GM23338 (cell line): ENCODE measurements at regions not wholly inside any gene's neighbourhood (a gene's known extent, or its start where the extent isn't known, plus 50 kb on each side); places are given as distances from the start of the nearest gene placed in this dataset.

Experiments used
- ATAC-seq: fragments of 200-7000 bp; cut with Tn5 transposase; 3 replicates; pipeline ENCODE4 v1.9.1; 2020
- DNase-seq: peaks from one replicate; pipeline ENCODE4 v3.0.0-alpha.2; 2015; ENCODE audit warnings: low spot score
- H2AFZ ChIP-seq: fragments of 200-600 bp; sonication (generic); 2 replicates; pipeline ENCODE4 v1.8.0; 2016; ENCODE audit warnings: antibody characterized with exemption, mild to moderate bottlenecking, moderate library complexity
- H3F3A ChIP-seq: fragments of 200-600 bp; sonication (generic); replicated peaks from 2 replicates; pipeline ENCODE4 v1.8.0; 2017; ENCODE audit warnings: antibody characterized with exemption, mixed run types, low read depth
- H3K27ac ChIP-seq: fragments of 200-600 bp; sonication (generic); 2 replicates; pipeline ENCODE4 v1.6.1; 2016; ENCODE audit warnings: low read depth
- H3K27me3 ChIP-seq: fragments of 200-600 bp; sonication (generic); 2 replicates; pipeline ENCODE4 v1.8.0; 2016; ENCODE audit warnings: mild to moderate bottlenecking, mixed run types, moderate library complexity; ENCODE audit not compliant: insufficient read depth
- H3K36me3 ChIP-seq: fragments of 200-600 bp; sonication (generic); 2 replicates; pipeline ENCODE4 v1.8.0; 2016; ENCODE audit warnings: mild to moderate bottlenecking; ENCODE audit not compliant: insufficient read depth
- H3K4me1 ChIP-seq: fragments of 200-600 bp; sonication (generic); 2 replicates; pipeline ENCODE4 v1.8.0; 2016; ENCODE audit warnings: mild to moderate bottlenecking, moderate library complexity; ENCODE audit not compliant: insufficient read depth
- H3K4me2 ChIP-seq: fragments of 200-600 bp; sonication (generic); 2 replicates; pipeline ENCODE4 v1.7.1; 2017; ENCODE audit warnings: mixed run types
- H3K4me3 ChIP-seq: fragments of 200-600 bp; sonication (generic); 2 replicates; pipeline ENCODE4 v1.6.1; 2016; ENCODE audit warnings: mixed run types
- H3K79me2 ChIP-seq: fragments of 200-600 bp; sonication (generic); replicated peaks from 2 replicates; pipeline ENCODE4 v1.8.0; 2017; ENCODE audit warnings: mild to moderate bottlenecking; ENCODE audit not compliant: insufficient read depth
- H3K9me2 ChIP-seq: fragments of 200-600 bp; sonication (generic); 2 replicates; pipeline ENCODE4 v1.8.0; 2017; ENCODE audit not compliant: insufficient read depth
- H4K20me1 ChIP-seq: fragments of 200-600 bp; sonication (generic); replicated peaks from 2 replicates; pipeline ENCODE4 v1.8.0; 2017; ENCODE audit warnings: mild to moderate bottlenecking; ENCODE audit not compliant: insufficient read depth
- H3K27ac Mint-ChIP-seq: 2 replicates; pipeline ENCODE4 v1.8.0; 2020; ENCODE audit warnings: inconsistent platforms, mild to moderate bottlenecking, moderate library complexity, mixed read lengths
- H3K27me3 Mint-ChIP-seq: 3 replicates; pipeline ENCODE4 v1.8.0; 2022; ENCODE audit warnings: low read depth, mild to moderate bottlenecking, moderate library complexity, mixed read lengths, inconsistent platforms; ENCODE audit not compliant: insufficient read depth, poor library complexity
- H3K36me3 Mint-ChIP-seq: 3 replicates; pipeline ENCODE4 v1.8.0; 2021; ENCODE audit warnings: low read depth, mild to moderate bottlenecking, inconsistent platforms, moderate library complexity, mixed read lengths
- H3K4me1 Mint-ChIP-seq: 3 replicates; pipeline ENCODE4 v1.8.0; 2020; ENCODE audit warnings: mild to moderate bottlenecking, inconsistent platforms, mixed read lengths
- H3K4me3 Mint-ChIP-seq: 3 replicates; pipeline ENCODE4 v1.8.0; 2021; ENCODE audit warnings: moderate library complexity, mild to moderate bottlenecking, inconsistent platforms, mixed read lengths
- H3K9me3 Mint-ChIP-seq: 3 replicates; pipeline ENCODE4 v1.8.0; 2020; ENCODE audit warnings: moderate library complexity, mild to moderate bottlenecking, inconsistent platforms, mixed read lengths
- CREB1 ChIP-seq: fragments of 250-450 bp; sonication (Bioruptor Pico); IDR thresholded peaks from 2 replicates; pipeline ENCODE4 v1.5.0; 2020; ENCODE audit warnings: low read depth, mild to moderate bottlenecking, moderate library complexity
- EZH2 ChIP-seq: fragments of 200-600 bp; sonication (generic); IDR thresholded peaks from one replicate; pipeline ENCODE4 v1.8.0; 2017; ENCODE audit warnings: antibody characterized with exemption, mild to moderate bottlenecking, low read depth; ENCODE audit not compliant: unreplicated experiment
- NANOG ChIP-seq: IDR thresholded peaks from 2 replicates; pipeline ENCODE4 v1.6.1; 2016; ENCODE audit warnings: antibody characterized with exemption, borderline replicate concordance
- POLR2AphosphoS5 ChIP-seq: IDR thresholded peaks from 2 replicates; pipeline ENCODE4 v1.6.1; 2016; ENCODE audit warnings: antibody characterized with exemption, low read depth
- ZNF114 ChIP-seq: fragments of 250-450 bp; sonication (Bioruptor Pico); IDR thresholded peaks from 2 replicates; pipeline ENCODE4 v1.5.0; 2020; ENCODE audit warnings: mild to moderate bottlenecking, moderate library complexity
- ZNF331 ChIP-seq: fragments of 250-450 bp; sonication (Bioruptor Pico); IDR thresholded peaks from 2 replicates; pipeline ENCODE4 v1.5.0; 2020; ENCODE audit warnings: low read depth, mild to moderate bottlenecking, moderate library complexity
- TF ChIP-seq, protein P1 (sequence below), 2 experiments: fragments of 200-600 bp in 1 of 2; sonication (generic) in 1 of 2; conservative IDR thresholded peaks; 2 replicates each; pipeline versions ENCODE4 v1.5.1 to v1.6.1; 2016 to 2017; ENCODE audit warnings: antibody characterized with exemption in 2 of 2, low read depth in 2 of 2, mild to moderate bottlenecking in 2 of 2, moderate library complexity in 1 of 2
- TF ChIP-seq, protein P2 (sequence below): IDR thresholded peaks from 2 replicates; pipeline ENCODE4 v1.6.1; 2016; ENCODE audit warnings: antibody characterized with exemption
- TF ChIP-seq, protein P3 (sequence below): IDR thresholded peaks from one replicate; pipeline ENCODE4 v1.6.1; 2018; ENCODE audit warnings: antibody characterized with exemption; ENCODE audit not compliant: unreplicated experiment
- TF ChIP-seq, protein P4 (sequence below): fragments of 250-450 bp; sonication (Bioruptor Pico); IDR thresholded peaks from 2 replicates; pipeline ENCODE4 v1.5.0; 2020; ENCODE audit warnings: mild to moderate bottlenecking, moderate library complexity

DNA sequence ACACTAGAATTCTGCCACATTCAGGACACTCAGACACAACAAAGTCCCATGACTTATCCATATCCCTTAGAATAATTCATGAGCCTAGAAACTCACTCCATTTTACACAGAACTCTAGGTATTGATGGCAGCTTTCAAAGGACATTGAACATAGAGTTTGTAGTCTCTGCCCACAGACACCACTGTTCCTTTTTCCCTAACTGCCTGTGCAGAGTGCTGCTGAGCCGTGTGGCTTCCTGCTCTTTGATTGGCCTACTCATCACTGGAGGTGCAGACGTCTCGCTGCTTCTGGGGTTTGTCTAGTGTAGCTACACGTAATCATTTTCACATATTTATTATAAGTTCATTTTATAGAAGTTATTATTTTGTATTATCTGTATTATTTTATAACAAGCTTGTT lies 407.6 kb downstream of the PREX1 start (continued):
- TF ChIP-seq, protein P1, sequence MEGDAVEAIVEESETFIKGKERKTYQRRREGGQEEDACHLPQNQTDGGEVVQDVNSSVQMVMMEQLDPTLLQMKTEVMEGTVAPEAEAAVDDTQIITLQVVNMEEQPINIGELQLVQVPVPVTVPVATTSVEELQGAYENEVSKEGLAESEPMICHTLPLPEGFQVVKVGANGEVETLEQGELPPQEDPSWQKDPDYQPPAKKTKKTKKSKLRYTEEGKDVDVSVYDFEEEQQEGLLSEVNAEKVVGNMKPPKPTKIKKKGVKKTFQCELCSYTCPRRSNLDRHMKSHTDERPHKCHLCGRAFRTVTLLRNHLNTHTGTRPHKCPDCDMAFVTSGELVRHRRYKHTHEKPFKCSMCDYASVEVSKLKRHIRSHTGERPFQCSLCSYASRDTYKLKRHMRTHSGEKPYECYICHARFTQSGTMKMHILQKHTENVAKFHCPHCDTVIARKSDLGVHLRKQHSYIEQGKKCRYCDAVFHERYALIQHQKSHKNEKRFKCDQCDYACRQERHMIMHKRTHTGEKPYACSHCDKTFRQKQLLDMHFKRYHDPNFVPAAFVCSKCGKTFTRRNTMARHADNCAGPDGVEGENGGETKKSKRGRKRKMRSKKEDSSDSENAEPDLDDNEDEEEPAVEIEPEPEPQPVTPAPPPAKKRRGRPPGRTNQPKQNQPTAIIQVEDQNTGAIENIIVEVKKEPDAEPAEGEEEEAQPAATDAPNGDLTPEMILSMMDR (conservative IDR thresholded peaks at IDR 0.05; ENCODE audit: low read depth in 2 of 2): no peak
- no peak for TF ChIP-seq EZH2
- TF ChIP-seq ZNF331: no peak
- TF ChIP-seq POLR2AphosphoS5: no peak

DNA sequence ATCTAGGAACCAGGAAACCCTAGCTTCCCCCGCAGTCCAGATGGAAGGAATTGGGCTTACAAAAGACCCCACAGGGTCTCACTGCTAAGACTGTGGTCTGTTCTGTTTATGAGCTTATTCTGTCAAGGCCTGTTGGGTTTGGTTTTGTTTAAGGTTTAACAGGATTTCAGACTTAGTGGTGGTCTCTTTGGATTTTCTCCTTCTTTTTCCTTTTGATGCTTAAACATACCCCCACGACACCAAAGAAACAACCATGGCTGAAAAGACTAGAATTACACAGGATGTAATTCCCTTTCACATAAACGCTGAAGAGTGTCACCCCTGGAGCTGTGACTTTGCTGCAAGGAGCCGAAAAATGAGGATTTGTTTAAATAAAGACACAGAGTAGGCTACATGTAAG lies 408.6 kb downstream of the PREX1 start:
- no peaks in the 10 kb centered on the region for H3F3A ChIP-seq
- no peak overlapping the region for H3K27ac ChIP-seq
- no peaks in the 10 kb centered on the region for H3K36me3 Mint-ChIP-seq
- no peaks in the 10 kb centered on the region for H3K9me3 Mint-ChIP-seq
- no peaks in the 10 kb centered on the region for H3K36me3 ChIP-seq
- H2AFZ ChIP-seq: no peak overlapping the region
- H4K20me1 ChIP-seq: no peaks in the 10 kb centered on the region
- no peaks in the 10 kb centered on the region for H3K27me3 ChIP-seq
- H3K4me3 ChIP-seq: no peak overlapping the region
- no peaks in the 10 kb centered on the region for H3K4me1 ChIP-seq
- no peak overlapping the region for H3K4me3 Mint-ChIP-seq
- H3K27me3 Mint-ChIP-seq: no peaks in the 10 kb centered on the region
- no peaks in the 10 kb centered on the region for H3K4me1 Mint-ChIP-seq
- H3K27ac Mint-ChIP-seq: no peak overlapping the region
- H3K9me2 ChIP-seq: no peaks in the 10 kb centered on the region
- ATAC-seq (no peak), DNase-seq (no peak)
- no peak overlapping the region for H3K4me2 ChIP-seq
- no peaks in the 10 kb centered on the region for H3K79me2 ChIP-seq
- TF ChIP-seq EZH2: no peak
- no peak for TF ChIP-seq CREB1 (CRISPR knock-in tag)
- TF ChIP-seq ZNF331: no peak
- no peak for TF ChIP-seq POLR2AphosphoS5
- TF ChIP-seq, protein P2, sequence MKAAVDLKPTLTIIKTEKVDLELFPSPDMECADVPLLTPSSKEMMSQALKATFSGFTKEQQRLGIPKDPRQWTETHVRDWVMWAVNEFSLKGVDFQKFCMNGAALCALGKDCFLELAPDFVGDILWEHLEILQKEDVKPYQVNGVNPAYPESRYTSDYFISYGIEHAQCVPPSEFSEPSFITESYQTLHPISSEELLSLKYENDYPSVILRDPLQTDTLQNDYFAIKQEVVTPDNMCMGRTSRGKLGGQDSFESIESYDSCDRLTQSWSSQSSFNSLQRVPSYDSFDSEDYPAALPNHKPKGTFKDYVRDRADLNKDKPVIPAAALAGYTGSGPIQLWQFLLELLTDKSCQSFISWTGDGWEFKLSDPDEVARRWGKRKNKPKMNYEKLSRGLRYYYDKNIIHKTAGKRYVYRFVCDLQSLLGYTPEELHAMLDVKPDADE: no peak
- no peak for TF ChIP-seq NANOG
- TF ChIP-seq ZNF114 (CRISPR knock-in tag): no peak
- TF ChIP-seq, protein P3, sequence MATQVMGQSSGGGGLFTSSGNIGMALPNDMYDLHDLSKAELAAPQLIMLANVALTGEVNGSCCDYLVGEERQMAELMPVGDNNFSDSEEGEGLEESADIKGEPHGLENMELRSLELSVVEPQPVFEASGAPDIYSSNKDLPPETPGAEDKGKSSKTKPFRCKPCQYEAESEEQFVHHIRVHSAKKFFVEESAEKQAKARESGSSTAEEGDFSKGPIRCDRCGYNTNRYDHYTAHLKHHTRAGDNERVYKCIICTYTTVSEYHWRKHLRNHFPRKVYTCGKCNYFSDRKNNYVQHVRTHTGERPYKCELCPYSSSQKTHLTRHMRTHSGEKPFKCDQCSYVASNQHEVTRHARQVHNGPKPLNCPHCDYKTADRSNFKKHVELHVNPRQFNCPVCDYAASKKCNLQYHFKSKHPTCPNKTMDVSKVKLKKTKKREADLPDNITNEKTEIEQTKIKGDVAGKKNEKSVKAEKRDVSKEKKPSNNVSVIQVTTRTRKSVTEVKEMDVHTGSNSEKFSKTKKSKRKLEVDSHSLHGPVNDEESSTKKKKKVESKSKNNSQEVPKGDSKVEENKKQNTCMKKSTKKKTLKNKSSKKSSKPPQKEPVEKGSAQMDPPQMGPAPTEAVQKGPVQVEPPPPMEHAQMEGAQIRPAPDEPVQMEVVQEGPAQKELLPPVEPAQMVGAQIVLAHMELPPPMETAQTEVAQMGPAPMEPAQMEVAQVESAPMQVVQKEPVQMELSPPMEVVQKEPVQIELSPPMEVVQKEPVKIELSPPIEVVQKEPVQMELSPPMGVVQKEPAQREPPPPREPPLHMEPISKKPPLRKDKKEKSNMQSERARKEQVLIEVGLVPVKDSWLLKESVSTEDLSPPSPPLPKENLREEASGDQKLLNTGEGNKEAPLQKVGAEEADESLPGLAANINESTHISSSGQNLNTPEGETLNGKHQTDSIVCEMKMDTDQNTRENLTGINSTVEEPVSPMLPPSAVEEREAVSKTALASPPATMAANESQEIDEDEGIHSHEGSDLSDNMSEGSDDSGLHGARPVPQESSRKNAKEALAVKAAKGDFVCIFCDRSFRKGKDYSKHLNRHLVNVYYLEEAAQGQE: no peak
- TF ChIP-seq, protein P1 (conservative IDR thresholded peaks at IDR 0.05; ENCODE audit: low read depth in 2 of 2): no peak
- TF ChIP-seq, protein P4, sequence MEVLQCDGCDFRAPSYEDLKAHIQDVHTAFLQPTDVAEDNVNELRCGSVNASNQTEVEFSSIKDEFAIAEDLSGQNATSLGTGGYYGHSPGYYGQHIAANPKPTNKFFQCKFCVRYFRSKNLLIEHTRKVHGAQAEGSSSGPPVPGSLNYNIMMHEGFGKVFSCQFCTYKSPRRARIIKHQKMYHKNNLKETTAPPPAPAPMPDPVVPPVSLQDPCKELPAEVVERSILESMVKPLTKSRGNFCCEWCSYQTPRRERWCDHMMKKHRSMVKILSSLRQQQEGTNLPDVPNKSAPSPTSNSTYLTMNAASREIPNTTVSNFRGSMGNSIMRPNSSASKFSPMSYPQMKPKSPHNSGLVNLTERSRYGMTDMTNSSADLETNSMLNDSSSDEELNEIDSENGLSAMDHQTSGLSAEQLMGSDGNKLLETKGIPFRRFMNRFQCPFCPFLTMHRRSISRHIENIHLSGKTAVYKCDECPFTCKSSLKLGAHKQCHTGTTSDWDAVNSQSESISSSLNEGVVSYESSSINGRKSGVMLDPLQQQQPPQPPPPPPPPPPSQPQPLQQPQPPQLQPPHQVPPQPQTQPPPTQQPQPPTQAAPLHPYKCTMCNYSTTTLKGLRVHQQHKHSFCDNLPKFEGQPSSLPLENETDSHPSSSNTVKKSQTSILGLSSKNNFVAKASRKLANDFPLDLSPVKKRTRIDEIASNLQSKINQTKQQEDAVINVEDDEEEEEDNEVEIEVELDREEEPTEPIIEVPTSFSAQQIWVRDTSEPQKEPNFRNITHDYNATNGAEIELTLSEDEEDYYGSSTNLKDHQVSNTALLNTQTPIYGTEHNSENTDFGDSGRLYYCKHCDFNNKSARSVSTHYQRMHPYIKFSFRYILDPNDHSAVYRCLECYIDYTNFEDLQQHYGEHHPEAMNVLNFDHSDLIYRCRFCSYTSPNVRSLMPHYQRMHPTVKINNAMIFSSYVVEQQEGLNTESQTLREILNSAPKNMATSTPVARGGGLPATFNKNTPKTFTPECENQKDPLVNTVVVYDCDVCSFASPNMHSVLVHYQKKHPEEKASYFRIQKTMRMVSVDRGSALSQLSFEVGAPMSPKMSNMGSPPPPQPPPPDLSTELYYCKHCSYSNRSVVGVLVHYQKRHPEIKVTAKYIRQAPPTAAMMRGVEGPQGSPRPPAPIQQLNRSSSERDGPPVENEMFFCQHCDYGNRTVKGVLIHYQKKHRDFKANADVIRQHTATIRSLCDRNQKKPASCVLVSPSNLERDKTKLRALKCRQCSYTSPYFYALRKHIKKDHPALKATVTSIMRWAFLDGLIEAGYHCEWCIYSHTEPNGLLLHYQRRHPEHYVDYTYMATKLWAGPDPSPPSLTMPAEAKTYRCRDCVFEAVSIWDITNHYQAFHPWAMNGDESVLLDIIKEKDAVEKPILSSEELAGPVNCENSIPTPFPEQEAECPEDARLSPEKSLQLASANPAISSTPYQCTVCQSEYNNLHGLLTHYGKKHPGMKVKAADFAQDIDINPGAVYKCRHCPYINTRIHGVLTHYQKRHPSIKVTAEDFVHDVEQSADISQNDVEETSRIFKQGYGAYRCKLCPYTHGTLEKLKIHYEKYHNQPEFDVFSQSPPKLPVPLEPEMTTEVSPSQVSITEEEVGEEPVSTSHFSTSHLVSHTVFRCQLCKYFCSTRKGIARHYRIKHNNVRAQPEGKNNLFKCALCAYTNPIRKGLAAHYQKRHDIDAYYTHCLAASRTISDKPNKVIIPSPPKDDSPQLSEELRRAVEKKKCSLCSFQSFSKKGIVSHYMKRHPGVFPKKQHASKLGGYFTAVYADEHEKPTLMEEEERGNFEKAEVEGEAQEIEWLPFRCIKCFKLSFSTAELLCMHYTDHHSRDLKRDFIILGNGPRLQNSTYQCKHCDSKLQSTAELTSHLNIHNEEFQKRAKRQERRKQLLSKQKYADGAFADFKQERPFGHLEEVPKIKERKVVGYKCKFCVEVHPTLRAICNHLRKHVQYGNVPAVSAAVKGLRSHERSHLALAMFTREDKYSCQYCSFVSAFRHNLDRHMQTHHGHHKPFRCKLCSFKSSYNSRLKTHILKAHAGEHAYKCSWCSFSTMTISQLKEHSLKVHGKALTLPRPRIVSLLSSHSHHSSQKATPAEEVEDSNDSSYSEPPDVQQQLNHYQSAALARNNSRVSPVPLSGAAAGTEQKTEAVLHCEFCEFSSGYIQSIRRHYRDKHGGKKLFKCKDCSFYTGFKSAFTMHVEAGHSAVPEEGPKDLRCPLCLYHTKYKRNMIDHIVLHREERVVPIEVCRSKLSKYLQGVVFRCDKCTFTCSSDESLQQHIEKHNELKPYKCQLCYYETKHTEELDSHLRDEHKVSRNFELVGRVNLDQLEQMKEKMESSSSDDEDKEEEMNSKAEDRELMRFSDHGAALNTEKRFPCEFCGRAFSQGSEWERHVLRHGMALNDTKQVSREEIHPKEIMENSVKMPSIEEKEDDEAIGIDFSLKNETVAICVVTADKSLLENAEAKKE: no peak
